ACC112 (cell line): ENCODE measurements at regions not wholly inside any gene's neighbourhood (a gene's known extent, or its start where the extent isn't known, plus 50 kb on each side); places are given as distances from the start of the nearest gene placed in this dataset.

ENCODE experiments used
- H2AFZ ChIP-seq: fragments of 200-600 bp; sonication (generic); one replicate; pipeline ENCODE4 v1.6.0; 2017; ENCODE audit warnings: antibody characterized with exemption, low read length; ENCODE audit not compliant: unreplicated experiment
- H3K27ac ChIP-seq: fragments of 200-600 bp; sonication (generic); 2 replicates; pipeline ENCODE4 v1.5.1; 2014; ENCODE audit warnings: low read depth, mild to moderate bottlenecking, antibody characterized with exemption, low read length, moderate library complexity
- H3K27me3 ChIP-seq: fragments of 200-600 bp; sonication (generic); 2 replicates; pipeline ENCODE4 v1.6.1; 2014; ENCODE audit warnings: mild to moderate bottlenecking, antibody characterized with exemption, low read length, moderate library complexity, mixed read lengths; ENCODE audit not compliant: insufficient read depth
- H3K36me3 ChIP-seq: fragments of 200-600 bp; sonication (generic); 2 replicates; pipeline ENCODE4 v1.6.1; 2016; ENCODE audit warnings: mild to moderate bottlenecking, antibody characterized with exemption, low read length, moderate library complexity, mixed read lengths; ENCODE audit not compliant: insufficient read depth
- H3K4me1 ChIP-seq: fragments of 200-600 bp; sonication (generic); one replicate; pipeline ENCODE4 v1.6.1; 2016; ENCODE audit warnings: low read length, mixed read lengths; ENCODE audit not compliant: insufficient read depth, unreplicated experiment, control insufficient read depth
- H3K4me3 ChIP-seq: fragments of 200-600 bp; sonication (generic); 2 replicates; pipeline ENCODE4 v1.5.1; 2014; ENCODE audit warnings: mild to moderate bottlenecking, low read depth, low read length
- H3K79me2 ChIP-seq: fragments of 200-600 bp; sonication (generic); one replicate; pipeline ENCODE4 v1.6.0; 2016; ENCODE audit warnings: low read length; ENCODE audit not compliant: control insufficient read depth, unreplicated experiment, insufficient read depth

DNA sequence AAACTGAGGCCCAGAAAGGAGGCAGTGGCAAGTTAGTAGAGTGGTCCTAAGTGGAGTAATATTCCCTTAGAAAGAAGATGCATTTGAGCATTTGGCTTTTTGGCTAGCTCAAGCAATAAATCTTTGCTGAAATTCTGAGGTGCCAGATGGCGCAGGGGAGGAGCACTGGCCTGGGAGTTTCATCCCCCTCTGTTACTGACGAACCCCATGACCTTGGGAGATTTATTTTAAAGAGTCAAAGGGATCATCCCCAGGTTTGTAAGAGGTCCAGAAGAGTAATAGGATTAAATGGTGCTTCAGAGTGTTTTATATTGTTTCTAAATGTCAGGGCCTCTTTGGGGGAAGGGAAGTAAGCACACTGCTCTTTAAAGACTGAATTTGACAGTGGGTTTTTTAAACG, 85.1 kb upstream of the PIAS1 start:
- Histone ChIP-seq H3K27me3 (peaks cover 6% of the 10 kb centered on the region; the same call in 1 of the 2 replicates), H3K4me3 (no peak overlapping the region), H3K36me3 (no peaks in the 10 kb centered on the region), H3K4me1 (no peaks in the 10 kb centered on the region), H3K79me2 (no peaks in the 10 kb centered on the region), H2AFZ (no peak overlapping the region), H3K27ac (no peak overlapping the region)

DNA sequence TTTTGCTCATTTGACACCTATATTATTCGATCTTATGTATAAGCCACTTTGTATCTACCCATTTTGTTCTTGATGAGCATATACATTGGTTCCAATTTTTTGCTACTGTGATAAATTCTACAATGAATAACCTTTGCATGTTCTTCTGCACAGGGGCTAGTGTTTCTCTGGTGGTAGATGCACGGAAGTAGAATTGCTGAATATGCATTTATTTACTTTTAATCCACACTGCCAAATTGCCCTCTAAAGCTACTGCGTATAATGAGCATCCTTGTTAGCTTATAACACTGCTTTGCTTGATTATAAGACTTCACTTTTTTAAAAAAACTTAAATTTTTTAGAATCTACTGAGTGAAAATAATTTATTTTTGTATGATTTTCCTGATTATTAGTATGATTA, 84.2 kb upstream of the PIAS1 start:
- no peaks in the 10 kb centered on the region for H3K4me1 ChIP-seq
- H3K27me3 ChIP-seq, result peaks cover 6% of the 10 kb centered on the region; the same call in 1 of the 2 replicates
- H3K36me3 ChIP-seq, result no peaks in the 10 kb centered on the region
- no peak overlapping the region for H3K4me3 ChIP-seq
- no peak overlapping the region for H2AFZ ChIP-seq
- no peak overlapping the region for H3K27ac ChIP-seq
- H3K79me2 ChIP-seq, result no peaks in the 10 kb centered on the region

GRCh38 chr15:67972377-67972776, 81.7 kb upstream of the PIAS1 start:
- no peak overlapping the region for H3K4me3 ChIP-seq
- no peak overlapping the region for H3K27ac ChIP-seq

DNA sequence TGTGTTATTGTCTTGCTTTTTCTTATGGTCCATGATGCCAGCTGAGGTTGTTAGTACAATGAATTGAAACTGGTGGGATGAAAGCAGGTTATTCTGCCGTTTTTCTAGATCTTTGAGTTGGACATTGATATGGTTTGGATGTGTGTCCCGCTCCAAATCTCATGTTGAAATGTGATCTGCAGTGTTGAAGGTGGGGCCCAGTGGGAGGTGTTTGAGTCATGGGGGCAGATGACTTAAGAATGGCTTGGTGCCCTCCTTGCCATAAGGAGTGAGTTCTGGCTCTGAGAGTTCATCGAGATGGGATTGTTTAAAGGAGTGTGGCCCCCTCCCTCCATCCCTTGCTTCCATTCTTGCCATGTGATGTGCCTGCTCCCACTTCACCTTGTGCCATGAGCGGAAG, 80.3 kb upstream of the PIAS1 start:
- Histone ChIP-seq H3K4me3 (no peak overlapping the region), H2AFZ (no peak overlapping the region), H3K4me1 (no peaks in the 10 kb centered on the region), H3K36me3 (no peaks in the 10 kb centered on the region), H3K79me2 (no peaks in the 10 kb centered on the region), H3K27ac (no peak overlapping the region), H3K27me3 (no peaks in the 10 kb centered on the region)

More at GRCh38 chr15:67972377-67972776, 81.7 kb upstream of the PIAS1 start:
- Histone ChIP-seq H2AFZ (no peak overlapping the region), H3K36me3 (no peaks in the 10 kb centered on the region), H3K79me2 (no peaks in the 10 kb centered on the region), H3K4me1 (no peaks in the 10 kb centered on the region), H3K27me3 (no peaks in the 10 kb centered on the region)

- Histone ChIP-seq H3K36me3 (no peaks in the 10 kb centered on the region), H3K27ac (no peak overlapping the region), H2AFZ (no peak overlapping the region), H3K27me3 (no peaks in the 10 kb centered on the region), H3K79me2 (no peaks in the 10 kb centered on the region), H3K4me3 (no peak overlapping the region), H3K4me1 (no peaks in the 10 kb centered on the region)
These were observed 77.5 kb upstream of the PIAS1 start for GRCh38 chr15:67976506-67977073.

- no peak overlapping the region for H2AFZ ChIP-seq
These were observed 76.6 kb upstream of the PIAS1 start for GRCh38 chr15:67977414-67978089.

DNA sequence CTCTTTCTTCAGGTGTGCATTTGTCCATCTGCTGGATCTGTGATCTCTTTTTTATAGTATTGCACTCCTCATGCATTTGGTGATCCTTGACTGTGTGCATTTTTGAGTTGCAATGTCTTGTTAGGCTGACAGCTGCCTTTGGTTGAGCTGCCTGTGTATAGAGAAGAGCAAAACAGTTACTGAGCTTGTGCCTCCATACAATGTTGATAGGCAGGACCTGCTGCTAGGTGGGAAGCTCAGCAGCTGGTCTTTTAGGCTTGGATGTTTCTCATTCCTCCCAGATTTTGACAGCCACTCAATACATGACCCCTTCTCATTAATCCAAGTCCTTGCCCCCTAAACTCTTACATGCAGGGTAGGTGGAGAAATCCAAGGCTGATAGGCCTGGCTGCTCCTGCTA, 74.8 kb upstream of the PIAS1 start:
- Histone ChIP-seq H3K27ac (no peak overlapping the region), H2AFZ (no peak overlapping the region)

More at GRCh38 chr15:67977414-67978089, 76.6 kb upstream of the PIAS1 start:
- Histone ChIP-seq H3K4me1 (no peaks in the 10 kb centered on the region), H3K4me3 (no peak overlapping the region), H3K27me3 (no peaks in the 10 kb centered on the region), H3K36me3 (no peaks in the 10 kb centered on the region), H3K27ac (no peak overlapping the region), H3K79me2 (no peaks in the 10 kb centered on the region)

DNA sequence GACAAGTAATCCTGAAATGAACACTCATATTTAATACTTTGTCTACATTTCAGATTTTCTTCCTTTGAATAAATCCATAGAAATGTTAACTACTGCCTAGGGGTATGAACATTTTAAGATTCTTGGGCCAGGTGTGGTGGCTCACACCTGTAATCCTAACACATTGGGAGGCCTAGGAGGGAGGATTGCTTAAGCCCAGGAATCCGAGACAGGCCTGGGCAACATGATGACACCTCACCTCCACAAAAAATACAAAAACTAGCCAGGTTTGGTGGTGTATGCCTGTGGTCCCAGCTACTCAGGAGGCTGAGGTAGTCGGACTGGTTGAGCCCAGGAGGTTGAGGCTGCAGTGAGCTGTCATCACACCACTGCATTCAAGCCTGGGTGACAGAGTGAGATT, 73.9 kb upstream of the PIAS1 start:
- no peak overlapping the region for H3K4me3 ChIP-seq
- no peaks in the 10 kb centered on the region for H3K36me3 ChIP-seq
- H2AFZ ChIP-seq, result no peak overlapping the region
- no peak overlapping the region for H3K27ac ChIP-seq
- H3K4me1 ChIP-seq, result no peaks in the 10 kb centered on the region
- no peaks in the 10 kb centered on the region for H3K79me2 ChIP-seq
- H3K27me3 ChIP-seq, result no peaks in the 10 kb centered on the region

More for the DNA sequence above, 74.8 kb upstream of the PIAS1 start:
- Histone ChIP-seq H3K4me1 (no peaks in the 10 kb centered on the region), H3K27me3 (no peaks in the 10 kb centered on the region), H3K36me3 (no peaks in the 10 kb centered on the region), H3K79me2 (no peaks in the 10 kb centered on the region), H3K4me3 (no peak overlapping the region)

GRCh38 chr15:67980773-67981685, 73.1 kb upstream of the PIAS1 start:
- H2AFZ ChIP-seq, result no peak overlapping the region
- H3K79me2 ChIP-seq, result no peaks in the 10 kb centered on the region
- no peaks in the 10 kb centered on the region for H3K36me3 ChIP-seq
- H3K27ac ChIP-seq, result no peak overlapping the region
- H3K4me3 ChIP-seq, result no peak overlapping the region
- no peaks in the 10 kb centered on the region for H3K4me1 ChIP-seq
- H3K27me3 ChIP-seq, result no peaks in the 10 kb centered on the region

- Histone ChIP-seq H3K4me3 (no peak overlapping the region), H3K36me3 (no peaks in the 10 kb centered on the region), H3K27ac (no peak overlapping the region), H3K27me3 (no peaks in the 10 kb centered on the region), H2AFZ (no peak overlapping the region), H3K4me1 (no peaks in the 10 kb centered on the region), H3K79me2 (no peaks in the 10 kb centered on the region)
These were observed 72.3 kb upstream of the PIAS1 start for GRCh38 chr15:67981848-67982247.
